Naive thymus-derived CD8-positive, alpha-beta T cell (primary cell): ENCODE measurements at regions not wholly inside any gene's neighbourhood (a gene's known extent, or its start where the extent isn't known, plus 50 kb on each side); places are given as distances from the start of the nearest gene placed in this dataset.

Source experiments
- ATAC-seq, 2 donors: fragments of 150-1000 bp; cut with Tn5 transposase in 1 of 2; sonication (Bioruptor Pico), chemical (Tn5 transposase) in 1 of 2; 1 replicate in 1 of 2; 2 replicates in 1 of 2; pipeline ENCODE4 v1.10.0; 2021; ENCODE audit warnings: mild to moderate bottlenecking in 2 of 2, moderate library complexity in 2 of 2
- POLR2A ChIA-PET: fragments of 350-600 bp; sonication (Branson Sonifier 250); formaldehyde crosslinking; loops from one replicate; lab custom pipeline; 2021; ENCODE audit warnings: antibody characterized with exemption; lab: Charles Lee
- DNase-seq, 10 donors: peaks; one replicate each; pipeline versions ENCODE4 v3.0.0 to v3.0.0-alpha.2; 2020 to 2022
- H3K27ac Mint-ChIP-seq, 10 donors: one replicate each; pipeline ENCODE4 v1.8.0; 2020 to 2022; ENCODE audit warnings: mild to moderate bottlenecking in 10 of 10, mixed read lengths in 10 of 10, moderate library complexity in 4 of 10, inconsistent platforms in 1 of 10
- H3K27me3 Mint-ChIP-seq, 5 donors: one replicate each; pipeline ENCODE4 v1.8.0; 2021 to 2022; ENCODE audit warnings: mixed read lengths in 5 of 5
- H3K36me3 Mint-ChIP-seq, 3 donors: one replicate each; pipeline ENCODE4 v1.8.0; 2020 to 2022; ENCODE audit warnings: mixed read lengths in 3 of 3, mild to moderate bottlenecking in 2 of 3, inconsistent platforms in 1 of 3
- H3K4me1 Mint-ChIP-seq, 4 donors: one replicate each; pipeline ENCODE4 v1.8.0; 2021 to 2022; ENCODE audit warnings: mixed read lengths in 4 of 4
- H3K4me3 Mint-ChIP-seq, 10 donors: one replicate each; pipeline ENCODE4 v1.8.0; 2020 to 2022; ENCODE audit warnings: mild to moderate bottlenecking in 10 of 10, mixed read lengths in 10 of 10, moderate library complexity in 6 of 10, inconsistent platforms in 1 of 10
- H3K9me3 Mint-ChIP-seq, 9 donors: one replicate each; pipeline ENCODE4 v1.8.0; 2020 to 2022; ENCODE audit warnings: mixed read lengths in 9 of 9, mild to moderate bottlenecking in 3 of 9, inconsistent platforms in 1 of 9, moderate library complexity in 1 of 9

DNA sequence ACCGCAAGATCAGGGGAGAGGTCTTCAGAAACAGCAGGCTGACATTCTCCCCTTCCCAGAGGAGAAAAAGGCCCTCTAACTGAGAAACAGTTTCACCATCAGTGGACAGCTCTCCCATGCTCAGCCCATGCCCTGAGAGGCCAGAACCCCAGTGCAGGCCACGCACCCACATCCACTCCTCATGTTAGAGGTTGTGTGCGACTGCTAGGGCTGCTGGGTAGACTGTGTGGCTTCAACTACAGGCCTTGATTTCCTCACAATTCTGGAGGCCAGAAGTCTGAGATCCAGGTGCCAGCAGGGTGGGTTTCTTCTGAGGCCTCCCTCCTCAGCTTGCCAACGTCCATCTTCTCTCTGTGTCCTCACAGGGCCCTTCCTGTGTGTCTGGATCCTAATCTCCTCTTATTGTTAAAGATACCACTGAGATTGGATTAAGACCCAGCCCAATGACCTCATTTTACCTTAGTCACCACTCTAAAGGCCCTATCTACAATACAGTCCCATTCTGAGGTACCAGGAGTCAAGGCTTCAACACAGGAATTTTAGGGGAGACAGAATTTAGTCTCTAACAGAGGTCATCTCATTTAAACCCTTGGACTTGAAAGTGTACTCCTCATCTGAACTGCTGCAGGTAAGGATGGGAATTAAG is 67.7 kb upstream of the CD93 start:
- no peak for DNase-seq
- no peak overlapping the region for H3K27ac Mint-ChIP-seq
- POLR2A ChIA-PET: no interaction called here
- H3K4me1 Mint-ChIP-seq: peaks cover 4 to 15% (median 6%) of the 10 kb centered on the region in 4 donors
- no peaks in the 10 kb centered on the region for H3K9me3 Mint-ChIP-seq
- no peak overlapping the region for H3K4me3 Mint-ChIP-seq
- no peak for ATAC-seq
- no peaks in the 10 kb centered on the region for H3K36me3 Mint-ChIP-seq
- peaks cover 0 to 13% (median 3%) of the 10 kb centered on the region in 5 donors for H3K27me3 Mint-ChIP-seq

DNA sequence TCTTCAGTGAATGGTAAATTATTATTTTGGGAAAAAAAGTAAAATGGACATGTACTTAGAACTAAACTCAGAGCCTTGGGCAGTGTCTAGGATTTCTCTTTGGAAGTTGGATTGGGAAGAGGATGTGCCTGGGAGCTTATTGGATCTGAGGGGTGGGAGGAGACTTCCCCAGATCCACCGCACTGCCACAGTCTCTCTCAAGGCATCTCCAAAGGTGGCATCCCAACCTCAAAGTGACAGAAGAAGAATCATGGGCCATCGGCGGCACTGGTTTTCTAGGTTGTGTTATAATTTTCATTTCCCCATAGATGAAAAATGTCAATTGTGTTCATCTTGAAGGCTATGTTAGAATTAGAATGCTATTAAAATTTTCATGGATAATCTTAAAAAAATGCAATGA is 66.8 kb upstream of the CD93 start:
- H3K4me3 Mint-ChIP-seq: no peak overlapping the region

DNA sequence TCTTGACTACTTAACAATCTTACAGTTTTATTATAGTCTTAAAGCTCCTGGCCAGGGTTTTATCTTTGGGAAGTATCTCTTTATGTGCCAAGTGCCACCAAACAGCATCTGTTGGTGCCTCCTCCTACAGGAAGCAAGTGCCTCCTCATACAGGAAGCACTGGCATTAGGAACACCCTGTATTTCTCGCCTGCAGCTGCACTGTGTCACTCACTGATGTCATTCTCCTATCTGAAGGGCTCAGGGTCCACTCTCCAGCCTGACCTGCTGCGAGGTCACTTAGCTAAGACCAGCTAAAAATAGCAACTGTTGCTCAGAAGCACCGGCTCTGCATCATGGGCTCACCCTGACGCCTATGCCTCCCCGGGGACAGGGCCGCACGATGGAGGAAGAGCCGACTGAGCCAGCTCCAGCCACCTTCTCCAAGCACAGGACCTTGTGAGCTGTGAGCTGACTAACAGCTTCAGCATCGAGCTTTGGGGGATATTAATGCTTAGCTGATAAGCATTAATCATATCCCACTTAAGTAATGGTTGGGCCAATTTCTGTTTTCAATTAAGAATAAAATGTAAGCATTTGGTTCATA is 66.3 kb upstream of the CD93 start:
- POLR2A ChIA-PET: interaction anchor here (0.6 kb wide), 1 partner anchor 81 kb away, joined by 4 read pairs; no protein-coding TSS in a partner anchor
- DNase-seq (no peak), ATAC-seq (no peak)
- Mint-ChIP-seq H3K4me1 (peaks cover 4 to 20% (median 6%) of the 10 kb centered on the region in 4 donors), H3K27ac (no peak overlapping the region), H3K27me3 (peaks cover 0 to 13% (median 3%) of the 10 kb centered on the region in 5 donors), H3K9me3 (no peaks in the 10 kb centered on the region), H3K36me3 (no peaks in the 10 kb centered on the region), H3K4me3 (no peak overlapping the region)

More for the DNA sequence above, 66.8 kb upstream of the CD93 start:
- no peak for DNase-seq
- Mint-ChIP-seq H3K9me3 (no peaks in the 10 kb centered on the region), H3K4me1 (peaks cover 4 to 17% (median 6%) of the 10 kb centered on the region in 4 donors), H3K27ac (no peak overlapping the region), H3K27me3 (peaks cover 0 to 13% (median 3%) of the 10 kb centered on the region in 5 donors), H3K36me3 (no peaks in the 10 kb centered on the region)
- POLR2A ChIA-PET: no interaction called here
- no peak for ATAC-seq

DNA sequence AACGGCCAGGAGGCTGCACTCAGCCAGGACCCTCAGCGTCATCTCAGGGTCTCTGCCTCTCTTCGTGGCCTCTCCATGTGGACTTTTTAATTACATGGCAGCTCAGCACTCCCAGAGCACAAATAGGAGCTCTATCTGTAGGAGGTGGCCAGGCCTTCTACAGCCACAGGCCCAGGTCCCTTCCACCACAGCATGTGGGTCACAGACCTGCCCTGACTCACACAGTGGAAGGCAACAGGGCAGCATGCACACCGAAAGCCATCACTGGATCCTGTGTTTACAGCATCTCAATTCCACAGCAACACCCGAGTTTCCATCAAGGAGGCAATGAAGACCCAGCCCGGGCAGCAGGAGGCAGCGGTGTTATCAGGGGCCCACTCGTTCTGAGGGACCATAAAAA is 65.8 kb upstream of the CD93 start:
- no peak overlapping the region for H3K27ac Mint-ChIP-seq
- no peaks in the 10 kb centered on the region for H3K36me3 Mint-ChIP-seq
- ATAC-seq: no peak
- H3K4me3 Mint-ChIP-seq: no peak overlapping the region
- H3K27me3 Mint-ChIP-seq: peaks cover 0 to 13% (median 3%) of the 10 kb centered on the region in 5 donors
- no peaks in the 10 kb centered on the region for H3K9me3 Mint-ChIP-seq
- H3K4me1 Mint-ChIP-seq: peaks cover 4 to 20% (median 6%) of the 10 kb centered on the region in 4 donors
- DNase-seq: no peak
- POLR2A ChIA-PET: interaction anchor here (0.6 kb wide), 1 partner anchor 82 kb away, joined by 4 read pairs; no protein-coding TSS in a partner anchor

DNA sequence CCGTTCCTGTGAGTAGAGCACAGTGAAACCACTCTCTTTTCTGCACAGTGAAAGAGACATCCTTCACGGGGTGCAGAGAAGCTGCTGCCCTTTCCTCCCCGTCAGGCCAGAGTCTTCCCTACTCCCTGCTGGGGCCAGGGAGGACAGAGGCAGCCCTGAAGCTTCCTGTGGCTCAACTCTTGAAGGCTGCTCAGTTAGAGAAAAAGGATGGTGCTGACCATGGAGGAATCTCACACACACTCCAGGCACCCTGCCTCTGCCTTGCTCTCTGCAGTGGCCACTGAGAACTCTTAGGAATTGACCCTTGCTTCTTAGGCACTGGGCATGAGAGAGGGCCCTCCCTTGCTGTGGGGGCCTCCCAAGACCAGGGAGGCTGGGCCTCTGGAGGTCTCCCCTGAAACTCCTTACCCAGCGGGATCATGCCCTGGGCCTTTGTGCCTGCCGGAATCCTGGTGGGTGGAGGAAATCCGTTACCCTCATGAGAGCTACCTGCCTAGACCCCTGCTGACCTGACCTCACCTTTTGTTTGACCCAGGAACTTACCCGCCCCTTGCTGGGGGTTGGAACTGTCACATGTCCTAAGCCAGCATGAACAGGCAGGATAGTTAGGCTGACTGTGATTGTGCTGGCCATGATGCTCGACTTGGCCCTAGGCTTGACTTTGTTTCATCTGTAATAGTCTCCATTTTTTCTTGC is 65.0 kb upstream of the CD93 start:
- H3K36me3 Mint-ChIP-seq: no peaks in the 10 kb centered on the region
- H3K9me3 Mint-ChIP-seq: no peaks in the 10 kb centered on the region
- H3K4me1 Mint-ChIP-seq: peaks cover 4 to 20% (median 6%) of the 10 kb centered on the region in 4 donors
- POLR2A ChIA-PET: no interaction called here
- DNase-seq (no peak), ATAC-seq (no peak)
- H3K4me3 Mint-ChIP-seq: no peak overlapping the region
- H3K27ac Mint-ChIP-seq: no peak overlapping the region
- peaks cover 0 to 13% (median 3%) of the 10 kb centered on the region in 5 donors for H3K27me3 Mint-ChIP-seq

DNA sequence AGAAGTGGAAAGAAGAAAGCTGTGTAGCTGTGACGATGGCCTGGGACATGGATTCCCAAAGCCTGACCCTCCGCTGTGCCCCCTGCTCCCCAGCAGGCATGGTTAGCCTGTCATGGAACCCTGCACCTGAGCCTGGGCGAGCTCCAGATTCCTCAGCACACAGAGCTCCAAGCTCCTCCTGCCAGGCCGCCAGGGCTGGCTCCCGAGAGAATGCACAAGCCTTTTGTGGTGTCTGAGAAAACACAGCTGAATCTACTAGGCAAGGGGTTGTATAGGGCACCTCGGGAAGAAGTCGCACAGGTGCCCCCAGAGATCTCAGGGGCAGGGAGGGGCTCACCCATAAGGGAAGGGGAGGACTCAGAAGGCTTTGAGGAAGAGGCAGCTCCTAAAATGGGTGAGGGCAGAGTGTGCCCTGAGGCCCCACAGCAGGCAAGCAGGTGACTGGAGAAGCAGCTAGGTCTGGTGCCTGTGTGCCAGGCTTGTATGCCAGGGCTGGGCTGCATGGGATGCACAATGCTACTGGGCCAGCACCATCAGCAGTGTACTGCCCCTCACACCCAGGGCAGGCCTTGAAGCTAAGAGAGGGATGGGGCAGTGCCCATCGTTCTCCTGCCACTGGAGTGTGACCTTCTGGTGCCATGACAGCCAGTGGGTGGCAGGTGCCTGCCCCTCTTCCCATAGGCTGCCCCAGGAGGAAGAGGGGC is 64.3 kb upstream of the CD93 start:
- POLR2A ChIA-PET: no interaction called here
- H3K4me1 Mint-ChIP-seq: peaks cover 4 to 20% (median 6%) of the 10 kb centered on the region in 4 donors
- DNase-seq: no peak
- H3K4me3 Mint-ChIP-seq: no peak overlapping the region
- H3K27me3 Mint-ChIP-seq: peaks cover 0 to 13% (median 2%) of the 10 kb centered on the region in 5 donors
- H3K27ac Mint-ChIP-seq: no peak overlapping the region
- no peaks in the 10 kb centered on the region for H3K9me3 Mint-ChIP-seq
- H3K36me3 Mint-ChIP-seq: no peaks in the 10 kb centered on the region
- no peak for ATAC-seq

DNA sequence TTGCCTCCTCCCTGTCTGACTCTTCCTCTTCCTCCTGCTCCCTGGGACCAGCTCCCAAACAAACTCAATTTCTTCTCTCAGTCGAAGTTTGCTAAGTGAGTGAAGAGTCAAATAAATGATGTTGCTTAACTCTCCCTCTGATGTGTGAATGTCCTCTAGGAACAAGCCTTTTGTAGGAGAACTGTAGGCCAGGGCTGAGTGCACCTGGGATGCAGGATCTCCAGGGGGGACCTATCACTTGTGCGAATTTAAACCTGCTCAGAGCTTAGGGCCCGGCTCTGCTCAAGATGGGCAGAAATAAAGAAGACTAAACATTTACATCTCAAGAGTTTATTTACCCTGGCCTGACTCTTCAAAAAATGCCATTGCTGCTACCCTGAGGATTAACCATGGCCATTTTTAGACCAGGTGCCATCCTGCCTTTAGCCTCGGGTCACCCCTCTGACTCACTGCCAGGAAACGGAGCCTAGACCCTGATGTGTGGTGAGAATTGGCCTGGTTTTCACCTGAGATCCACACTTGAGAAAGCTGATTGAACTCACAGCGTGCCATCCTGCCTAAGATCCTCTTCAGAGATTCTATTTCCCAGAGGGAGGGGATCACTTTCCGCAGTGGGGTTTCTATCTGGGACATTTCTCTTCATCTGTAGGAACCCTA is 63.6 kb upstream of the CD93 start:
- POLR2A ChIA-PET: no interaction called here
- Mint-ChIP-seq H3K36me3 (no peaks in the 10 kb centered on the region), H3K4me1 (peaks cover 0 to 27% (median 5%) of the 10 kb centered on the region in 4 donors), H3K4me3 (no peak overlapping the region), H3K27ac (no peak overlapping the region), H3K9me3 (no peaks in the 10 kb centered on the region), H3K27me3 (peaks cover 0 to 19% (median 3%) of the 10 kb centered on the region in 5 donors)
- ATAC-seq (no peak), DNase-seq (no peak)

DNA sequence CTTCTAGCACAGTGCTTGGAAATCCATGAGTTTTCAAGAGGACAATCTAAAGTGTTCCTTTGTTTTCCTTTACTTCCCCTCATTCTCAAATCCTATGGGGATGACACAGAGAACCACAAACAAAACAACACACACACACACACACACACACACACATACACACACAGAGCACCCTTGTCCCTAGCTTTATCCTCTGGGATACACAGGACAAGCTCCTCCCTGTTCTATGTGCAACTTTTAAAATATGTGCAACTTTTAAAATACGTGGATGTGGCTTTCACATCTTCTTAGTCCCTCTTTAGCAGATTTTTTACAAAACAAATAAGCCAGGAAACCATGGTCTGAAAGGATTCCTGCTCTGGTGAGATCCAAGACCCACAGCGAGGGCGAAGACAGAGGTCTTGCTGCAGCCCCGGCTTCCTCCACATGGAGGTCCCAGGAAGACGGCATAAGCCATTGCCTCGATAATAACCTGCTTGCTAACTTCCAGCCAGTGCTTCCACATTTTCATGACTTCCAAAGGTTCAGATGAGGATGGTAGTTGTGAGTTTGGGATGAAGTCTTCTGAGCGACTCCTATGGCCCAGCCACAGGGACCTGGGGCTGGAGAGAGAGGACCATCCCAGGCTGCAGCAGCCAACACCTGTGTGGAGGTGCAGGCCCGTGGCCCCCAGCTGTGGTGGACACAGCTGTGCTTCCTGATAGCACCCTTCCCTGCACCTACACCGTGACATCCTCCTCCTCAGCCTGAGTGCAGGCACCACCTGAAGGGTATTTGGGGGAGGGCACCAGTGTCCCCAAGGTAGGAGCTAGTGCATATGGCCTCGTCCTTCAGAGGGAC is 62.8 kb upstream of the CD93 start:
- no peaks in the 10 kb centered on the region for H3K9me3 Mint-ChIP-seq
- no peak for DNase-seq
- ATAC-seq: no peak
- peaks cover 0 to 15% (median 3%) of the 10 kb centered on the region in 5 donors for H3K27me3 Mint-ChIP-seq
- POLR2A ChIA-PET: no interaction called here
- no peaks in the 10 kb centered on the region for H3K36me3 Mint-ChIP-seq
- no peak overlapping the region for H3K27ac Mint-ChIP-seq
- H3K4me3 Mint-ChIP-seq: no peak overlapping the region
- peaks cover 0 to 25% (median under 1%) of the 10 kb centered on the region in 4 donors for H3K4me1 Mint-ChIP-seq

DNA sequence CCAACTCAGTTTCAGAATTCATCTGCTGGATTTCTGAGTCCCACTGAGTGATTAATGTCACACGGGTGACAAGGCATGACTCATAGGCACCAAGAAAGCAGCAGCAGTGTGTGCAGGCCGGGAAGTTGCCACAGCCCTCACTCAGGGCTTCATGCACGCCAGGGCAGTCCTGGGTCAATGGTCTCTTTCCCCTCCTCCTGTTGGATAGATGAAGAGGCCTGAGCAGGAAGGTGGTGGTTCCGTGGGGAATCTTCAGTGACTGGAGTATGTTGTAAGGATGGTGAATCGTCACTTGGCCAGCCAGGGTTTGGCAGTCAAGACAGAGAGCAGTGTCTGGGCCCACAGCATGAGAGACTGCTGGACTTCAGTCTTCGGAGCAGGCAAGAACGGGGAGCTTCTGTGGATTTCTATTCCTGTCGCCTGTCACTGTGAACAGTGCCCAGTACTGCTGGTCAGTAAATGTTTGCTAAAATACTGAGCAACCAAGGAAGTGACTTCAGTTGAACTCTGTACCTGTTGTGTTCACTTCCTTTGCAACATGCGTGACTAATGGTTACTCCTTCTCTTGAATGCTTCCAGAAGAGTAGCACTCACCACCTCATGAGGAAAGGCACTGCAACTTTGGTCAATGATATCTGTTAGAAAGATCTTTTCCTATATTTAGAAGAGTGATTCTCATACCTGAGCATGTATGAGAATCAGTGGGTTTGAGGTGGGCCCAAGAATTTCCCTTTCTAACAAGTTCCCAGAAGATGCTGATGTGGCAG is 62.0 kb upstream of the CD93 start:
- no peak overlapping the region for H3K4me3 Mint-ChIP-seq
- H3K9me3 Mint-ChIP-seq: no peaks in the 10 kb centered on the region
- H3K27ac Mint-ChIP-seq: no peak overlapping the region
- peaks cover 0 to 26% (median under 1%) of the 10 kb centered on the region in 4 donors for H3K4me1 Mint-ChIP-seq
- POLR2A ChIA-PET: no interaction called here
- no peaks in the 10 kb centered on the region for H3K36me3 Mint-ChIP-seq
- H3K27me3 Mint-ChIP-seq: peaks cover 0 to 13% (median 3%) of the 10 kb centered on the region in 5 donors
- ATAC-seq (no peak), DNase-seq (no peak)

DNA sequence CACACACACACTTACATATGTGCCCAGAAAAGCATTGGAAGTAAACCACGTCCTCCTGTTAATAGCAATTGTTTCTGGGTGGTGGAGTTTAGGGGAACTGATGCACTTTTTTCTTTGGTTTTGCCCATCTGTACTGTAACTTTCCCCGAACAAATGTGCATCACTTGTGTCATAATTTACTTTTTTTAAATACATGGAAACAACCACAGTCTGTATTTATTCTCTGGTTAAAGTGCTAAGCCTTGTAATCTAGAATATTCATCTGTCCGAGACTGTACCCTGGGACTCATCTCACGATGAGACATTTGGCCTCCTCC is 61.5 kb upstream of the CD93 start:
- Mint-ChIP-seq H3K4me3 (no peak overlapping the region), H3K36me3 (no peaks in the 10 kb centered on the region), H3K9me3 (no peaks in the 10 kb centered on the region), H3K4me1 (peaks cover 0 to 29% (median 2%) of the 10 kb centered on the region in 4 donors), H3K27me3 (peaks cover 0 to 13% (median 3%) of the 10 kb centered on the region in 5 donors), H3K27ac (no peak overlapping the region)
- POLR2A ChIA-PET: no interaction called here
- no peak for DNase-seq
- ATAC-seq: no peak

DNA sequence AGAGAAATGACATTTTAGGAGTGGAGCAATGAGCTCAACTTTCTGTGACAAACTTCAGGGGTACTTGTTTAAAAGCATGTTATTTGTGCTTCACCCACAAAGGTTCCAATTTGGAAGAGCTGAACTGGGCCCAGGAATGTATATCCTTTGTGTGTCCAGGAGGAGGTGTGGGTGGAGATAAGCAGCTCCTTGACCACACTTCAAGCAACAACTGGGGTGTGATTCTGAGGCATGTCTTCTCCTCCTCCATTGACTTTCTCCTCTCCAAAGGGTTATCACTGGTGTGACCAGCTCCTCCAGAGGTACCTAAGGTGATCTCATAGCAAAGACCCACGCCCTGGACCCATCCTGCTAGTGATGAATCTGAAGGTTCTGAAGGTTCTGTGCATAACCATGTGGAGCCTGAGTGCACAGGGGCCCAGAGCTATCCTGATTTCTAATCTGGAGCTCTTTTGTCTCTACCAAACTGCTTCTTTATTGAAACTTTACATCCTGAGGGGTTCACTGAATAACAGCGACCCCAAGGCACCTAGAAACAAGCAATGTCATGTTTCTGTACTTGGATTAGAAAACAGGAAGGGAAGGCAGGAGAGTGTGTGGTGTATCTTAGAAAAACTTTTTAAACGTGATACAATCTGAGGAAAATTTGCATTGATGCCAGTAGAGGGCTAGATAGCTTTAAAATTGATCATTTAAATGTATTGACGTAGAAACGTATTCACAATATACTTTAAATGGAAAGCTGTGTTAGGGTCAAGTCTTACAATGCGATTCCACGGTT is 60.9 kb upstream of the CD93 start:
- no peaks in the 10 kb centered on the region for H3K9me3 Mint-ChIP-seq
- no peaks in the 10 kb centered on the region for H3K36me3 Mint-ChIP-seq
- ATAC-seq (no peak), DNase-seq (no peak)
- peaks cover 0 to 13% (median 3%) of the 10 kb centered on the region in 5 donors for H3K27me3 Mint-ChIP-seq
- H3K4me1 Mint-ChIP-seq: peaks cover 0 to 29% (median 5%) of the 10 kb centered on the region in 4 donors
- H3K4me3 Mint-ChIP-seq: no peak overlapping the region
- H3K27ac Mint-ChIP-seq: no peak overlapping the region
- POLR2A ChIA-PET: no interaction called here
